ENCODE measurements at regions not wholly inside any gene's neighbourhood (a gene's known extent, or its start where the extent isn't known, plus 50 kb on each side); places are given as distances from the start of the nearest gene placed in this dataset.

DNA sequence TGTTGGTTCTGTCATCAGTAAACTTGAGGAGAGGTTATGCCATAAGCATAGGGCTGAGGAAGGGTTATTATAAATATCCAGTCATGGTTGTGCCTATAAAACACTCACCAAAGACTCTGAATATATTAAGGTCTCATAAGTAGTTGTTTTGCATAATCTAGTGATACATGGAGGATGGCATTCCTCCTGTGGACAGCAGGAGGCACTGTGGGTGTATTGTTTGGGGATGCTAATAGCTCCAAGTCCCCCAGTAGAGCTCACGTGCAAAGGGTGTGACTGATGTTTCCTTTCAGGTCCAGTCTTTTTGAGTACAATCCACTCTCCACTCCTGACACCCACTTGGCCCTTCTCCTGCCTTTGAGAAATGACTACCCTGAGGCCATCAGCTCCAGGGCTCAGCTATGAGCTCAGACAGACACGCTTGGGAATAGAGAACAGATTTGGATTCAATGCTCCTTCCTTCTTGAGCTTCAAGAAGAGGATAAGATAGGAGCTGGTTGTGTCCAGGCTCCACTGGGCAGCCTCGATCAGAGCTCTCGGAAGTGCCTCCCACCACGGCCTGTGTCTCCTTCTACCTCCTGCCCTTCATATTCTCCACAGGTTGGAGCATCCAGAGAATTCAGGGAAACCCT lies 85.2 kb upstream of the IGLL5 start:
- DNase-seq (ENCODE audit: low spot score), result no peak

- DNase-seq (ENCODE audit: low spot score), result no peak
Measured at GRCh38 chr22:22803285-22803853, 84.2 kb upstream of the IGLL5 start.

DNA sequence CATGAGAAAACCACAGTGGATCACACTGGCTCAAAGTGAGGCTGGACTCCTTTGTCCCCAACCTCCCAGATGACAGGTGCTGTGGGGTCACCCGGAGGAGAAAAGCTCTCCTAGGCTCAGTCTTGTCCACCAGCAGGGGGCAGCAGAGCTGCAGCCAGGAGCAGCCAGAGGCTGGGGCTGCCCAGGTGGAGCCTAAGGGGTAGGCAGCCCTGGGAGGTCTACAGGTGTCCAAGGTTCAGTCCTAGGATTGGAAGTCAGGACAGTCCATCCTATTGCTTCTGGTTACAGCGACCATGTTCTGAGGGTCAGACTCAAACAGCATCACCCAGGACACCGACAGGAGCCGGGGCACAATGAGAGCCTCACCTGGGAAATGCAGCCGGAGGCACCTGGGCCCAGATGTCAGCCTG lies 77.6 kb upstream of the IGLL5 start:
- DNase-seq (ENCODE audit: low spot score), result no peak

DNA sequence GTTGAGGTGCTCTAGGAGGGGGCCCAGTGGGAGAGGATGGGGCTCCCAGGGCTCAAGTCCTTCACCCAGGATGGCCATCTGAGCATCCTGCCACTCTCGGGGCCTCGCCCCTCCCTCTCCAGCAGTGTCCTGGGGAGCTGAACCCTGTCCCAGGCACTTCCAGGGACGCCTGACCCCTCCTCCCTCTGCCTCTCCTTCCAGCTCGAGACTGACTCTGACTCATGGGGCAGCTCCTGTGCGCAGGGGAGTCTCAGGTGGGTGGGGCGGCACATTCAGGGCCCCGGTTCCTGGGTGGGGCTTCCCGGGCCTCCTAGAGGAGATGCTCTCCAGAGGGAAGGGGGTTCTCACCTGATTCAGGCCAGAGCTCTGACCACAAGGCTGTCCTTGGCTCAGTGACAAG lies 77.1 kb upstream of the IGLL5 start:
- no peak for DNase-seq (ENCODE audit: low spot score)

DNA sequence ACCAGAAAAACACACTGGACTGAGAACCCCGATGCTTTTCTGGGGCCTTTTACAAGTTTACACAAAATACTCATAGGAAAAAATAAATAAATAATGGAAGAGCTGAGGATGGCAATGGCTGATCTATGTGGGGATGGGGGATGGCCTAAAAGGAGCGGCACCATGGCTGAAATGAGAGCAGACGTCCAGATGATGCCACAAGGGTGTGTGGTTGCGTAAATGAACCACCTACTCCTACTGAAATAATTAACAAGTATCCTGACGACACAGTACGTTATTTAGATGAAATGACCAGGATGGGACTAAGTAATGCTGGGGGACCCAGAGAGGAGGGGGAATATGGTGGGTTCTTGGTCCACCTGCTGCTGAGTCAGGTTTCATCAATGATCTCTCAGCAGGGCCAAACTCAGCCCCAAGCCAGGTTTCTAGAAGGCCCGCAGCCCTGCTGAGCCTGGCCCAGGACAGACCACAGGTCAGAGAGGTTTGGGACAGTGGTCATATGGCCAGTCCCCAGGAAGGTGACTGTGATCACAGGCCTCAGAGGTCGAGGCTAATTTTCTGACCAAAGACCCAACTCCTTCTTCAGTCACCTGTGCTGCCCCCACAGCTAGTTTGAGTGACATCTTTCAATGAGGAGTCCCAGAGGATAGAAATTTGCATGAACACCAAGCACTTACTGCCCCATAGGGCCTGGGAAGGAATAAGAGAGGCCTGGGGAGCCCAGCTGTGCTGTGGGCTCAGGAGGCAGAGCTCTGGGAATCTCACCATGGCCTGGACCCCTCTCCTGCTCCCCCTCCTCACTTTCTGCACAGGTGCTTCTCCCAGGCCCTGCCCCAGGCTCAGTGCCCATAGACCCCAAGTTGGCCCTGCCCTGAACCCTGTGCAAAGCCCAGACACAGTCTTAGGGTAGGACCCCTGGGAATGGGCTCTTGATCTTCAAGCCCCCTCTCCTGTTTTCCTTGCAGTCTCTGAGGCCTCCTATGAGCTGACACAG lies 76.3 kb upstream of the IGLL5 start:
- DNase-seq (ENCODE audit: low spot score), result no peak

DNA sequence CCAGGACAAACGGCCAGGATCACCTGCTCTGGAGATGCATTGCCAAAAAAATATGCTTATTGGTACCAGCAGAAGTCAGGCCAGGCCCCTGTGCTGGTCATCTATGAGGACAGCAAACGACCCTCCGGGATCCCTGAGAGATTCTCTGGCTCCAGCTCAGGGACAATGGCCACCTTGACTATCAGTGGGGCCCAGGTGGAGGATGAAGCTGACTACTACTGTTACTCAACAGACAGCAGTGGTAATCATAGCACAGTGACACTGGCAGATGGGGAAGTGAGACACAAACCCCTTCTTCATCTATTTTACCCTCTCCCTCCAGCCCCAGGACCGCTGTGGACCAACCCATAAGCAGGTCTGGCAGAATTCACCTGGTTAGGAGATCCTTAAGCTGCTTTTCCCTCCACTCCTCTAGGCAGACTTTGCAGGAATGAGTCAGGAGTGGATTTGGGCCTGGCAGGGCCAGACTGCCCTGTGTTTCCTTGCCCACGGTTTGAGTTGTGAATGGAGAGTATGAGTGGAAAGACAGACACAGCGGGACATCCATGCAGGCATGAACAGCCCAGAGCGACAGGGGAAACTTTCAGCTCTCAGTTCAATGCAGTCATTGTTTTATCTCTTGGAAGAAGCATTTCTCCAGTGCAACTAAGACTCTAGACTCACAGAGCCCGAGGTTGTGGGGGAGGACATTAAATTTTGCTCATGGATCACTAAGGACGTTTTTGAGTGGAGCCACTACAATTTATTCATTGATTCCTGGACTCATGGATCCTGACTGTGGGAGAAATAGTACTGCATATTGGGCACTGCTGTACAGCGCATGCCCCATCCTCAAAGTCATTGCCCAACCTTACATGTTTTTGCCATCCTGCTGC lies 75.3 kb upstream of the IGLL5 start:
- DNase-seq (ENCODE audit: low spot score), result no peak

GRCh38 chr22:22813126-22814075 lies 74.2 kb upstream of the IGLL5 start:
- DNase-seq (ENCODE audit: low spot score), result peak; percentile 52

DNA sequence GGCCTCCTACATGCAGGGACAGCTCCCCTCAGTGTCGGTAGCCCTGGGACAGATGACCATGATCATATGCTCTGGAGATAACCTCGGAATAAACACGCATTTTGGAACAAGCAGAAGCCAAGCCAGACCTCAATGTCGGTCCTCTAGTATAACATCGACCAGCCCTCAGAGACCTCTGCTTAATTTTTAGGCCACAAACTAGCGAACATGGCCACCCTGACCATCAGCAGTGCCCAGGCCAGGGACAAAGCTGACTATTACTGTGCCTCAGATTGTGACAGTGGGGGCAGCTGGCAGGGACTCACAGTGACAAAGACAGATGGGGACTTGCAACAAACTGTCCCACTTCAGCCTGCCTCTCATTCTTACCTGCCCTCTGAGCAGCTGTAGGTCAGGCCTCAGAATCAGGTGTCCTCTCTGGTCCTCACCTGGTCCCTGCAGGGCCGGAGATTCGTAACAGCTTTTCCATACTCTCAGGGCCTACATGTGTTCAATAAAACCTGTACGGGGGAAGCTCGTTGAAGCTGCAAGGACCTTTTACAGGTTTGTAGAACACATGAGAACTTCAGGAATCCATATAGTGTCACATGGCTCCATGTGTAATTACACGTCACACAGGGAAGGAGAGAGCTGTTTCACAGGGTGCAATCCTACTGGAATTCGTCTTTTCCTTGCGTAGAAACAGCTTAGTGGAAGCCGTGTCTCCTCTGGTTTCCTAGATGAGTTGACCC lies 72.8 kb upstream of the IGLL5 start:
- DNase-seq (ENCODE audit: low spot score), result no peak

DNA sequence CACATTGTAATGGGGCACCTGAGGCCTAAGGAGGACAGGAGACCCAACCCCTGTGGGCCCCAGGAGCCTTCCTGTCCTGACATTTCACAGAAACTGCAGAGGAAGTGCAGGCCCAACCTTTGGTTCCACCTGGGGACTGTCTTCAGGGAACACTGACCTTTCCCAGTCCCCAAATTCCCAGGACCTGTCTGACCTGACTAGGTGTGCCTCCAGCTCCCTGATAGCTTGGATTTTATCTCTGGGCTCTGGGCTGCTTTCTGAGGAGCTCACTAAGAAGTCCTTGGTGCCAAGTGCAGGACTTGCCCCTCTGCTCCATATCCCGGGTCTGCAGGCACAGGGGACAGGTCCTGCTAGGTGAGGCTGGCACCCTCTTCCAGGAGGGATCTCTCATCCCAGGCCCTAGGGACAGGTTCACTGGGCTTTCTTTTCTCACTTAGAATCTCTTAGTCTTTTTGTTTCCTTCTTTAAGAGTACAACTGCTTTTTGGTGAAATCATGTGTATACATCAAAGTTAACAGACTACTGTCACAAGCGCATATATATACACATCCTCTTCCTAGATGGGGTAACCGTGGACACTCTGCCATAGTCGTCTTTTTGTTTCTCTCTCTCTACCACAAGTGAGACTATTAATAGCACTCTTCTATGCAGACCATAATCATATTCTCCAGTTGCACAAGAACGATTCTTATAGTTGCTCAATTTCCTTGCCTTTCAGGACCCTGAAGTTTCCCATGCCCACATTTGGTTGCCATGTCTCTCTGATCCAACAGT lies 72.0 kb upstream of the IGLL5 start:
- DNase-seq (ENCODE audit: low spot score), result no peak

DNA sequence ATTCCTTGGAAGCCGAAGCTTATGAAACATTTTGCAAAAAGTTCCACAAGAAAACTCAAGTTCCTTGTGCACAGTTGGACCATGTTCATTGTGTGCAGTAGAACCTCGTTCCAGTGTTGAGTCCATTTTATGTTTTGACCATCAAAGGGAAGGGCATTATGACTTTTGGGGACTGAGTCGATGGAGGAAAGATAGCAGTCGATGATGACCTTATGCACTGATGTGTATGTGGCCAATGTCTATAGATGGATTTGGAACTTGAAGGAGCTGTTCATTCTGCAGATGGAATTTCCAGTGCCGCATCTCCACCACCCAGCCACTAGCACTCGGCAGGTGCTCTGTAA lies 71.5 kb upstream of the IGLL5 start:
- DNase-seq (ENCODE audit: low spot score), result no peak

DNA sequence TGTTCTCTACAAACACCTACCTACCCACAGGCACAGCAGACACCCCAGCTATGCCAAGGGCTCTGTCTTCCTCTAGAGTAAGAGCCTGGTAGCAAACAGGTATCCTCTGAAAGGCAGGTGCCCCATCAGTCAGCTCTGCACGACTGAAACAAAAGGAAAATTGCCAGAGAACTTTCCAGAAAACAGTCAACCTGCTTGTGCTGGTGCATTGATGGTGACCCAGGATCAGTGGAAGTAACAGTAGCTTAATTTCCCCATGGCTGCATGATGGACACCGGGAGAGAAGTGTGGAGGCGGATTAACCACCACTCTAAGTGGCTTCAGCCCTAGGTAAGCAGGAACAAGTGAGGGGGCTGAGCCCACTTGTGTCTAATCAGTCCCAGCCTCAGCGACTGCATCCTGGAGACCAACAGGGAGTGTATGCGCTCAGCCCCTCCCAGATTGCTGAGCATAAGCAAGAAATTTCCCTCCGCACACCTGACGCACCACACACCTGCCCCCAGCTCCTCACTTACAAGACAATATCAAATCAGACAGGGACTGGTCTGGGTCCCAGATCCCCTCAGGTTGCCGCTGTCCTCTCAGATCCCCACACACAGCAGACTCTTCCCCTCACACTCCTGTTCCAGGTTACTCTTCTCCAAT lies 70.7 kb upstream of the IGLL5 start:
- no peak for DNase-seq (ENCODE audit: low spot score)

DNA sequence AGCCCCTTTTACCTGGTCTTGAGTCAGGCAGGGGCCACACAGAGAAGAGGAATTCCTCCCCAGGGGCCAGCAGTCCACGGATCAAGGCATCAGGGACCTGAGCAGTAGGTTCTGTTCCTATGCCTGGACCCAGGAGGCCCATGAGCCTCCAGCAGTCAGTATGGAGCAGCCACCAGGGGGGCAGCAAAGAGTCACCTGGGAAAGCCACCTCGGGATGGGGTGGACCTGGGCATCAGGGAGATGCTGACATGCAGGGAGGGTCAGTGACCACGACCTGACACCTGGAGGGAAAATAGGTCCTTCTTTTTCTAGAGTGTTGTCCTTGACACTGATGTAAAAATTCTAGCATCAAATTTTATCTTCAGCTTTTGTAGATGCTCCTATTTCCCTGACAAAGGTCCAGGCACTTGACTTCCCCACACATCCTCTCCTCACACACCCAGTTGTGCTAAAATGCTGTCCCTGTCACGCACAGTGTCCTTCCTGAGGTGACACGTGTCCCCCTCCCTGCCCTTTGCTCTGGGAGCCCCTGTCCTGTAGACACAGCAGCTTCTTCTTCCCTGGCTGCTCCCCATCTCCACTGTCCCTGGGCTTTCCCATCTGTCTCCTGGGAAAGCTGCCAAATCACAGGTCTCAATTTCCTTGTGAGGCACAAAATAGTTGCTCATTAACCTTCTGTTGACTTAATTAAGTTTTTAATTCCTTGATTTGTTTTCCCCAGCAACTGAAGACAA lies 70.0 kb upstream of the IGLL5 start:
- DNase-seq (ENCODE audit: low spot score), result peak; percentile 56

GRCh38 chr22:22818202-22818538 lies 69.4 kb upstream of the IGLL5 start:
- no peak for DNase-seq (ENCODE audit: low spot score)

GRCh38 chr22:22818861-22819855 lies 68.5 kb upstream of the IGLL5 start:
- DNase-seq (ENCODE audit: low spot score), result no peak

- no peak for DNase-seq (ENCODE audit: low spot score)
Measured at GRCh38 chr22:22820076-22820475, 67.5 kb upstream of the IGLL5 start.

GRCh38 chr22:22820626-22821025 lies 67.0 kb upstream of the IGLL5 start:
- DNase-seq (ENCODE audit: low spot score), result no peak

DNA sequence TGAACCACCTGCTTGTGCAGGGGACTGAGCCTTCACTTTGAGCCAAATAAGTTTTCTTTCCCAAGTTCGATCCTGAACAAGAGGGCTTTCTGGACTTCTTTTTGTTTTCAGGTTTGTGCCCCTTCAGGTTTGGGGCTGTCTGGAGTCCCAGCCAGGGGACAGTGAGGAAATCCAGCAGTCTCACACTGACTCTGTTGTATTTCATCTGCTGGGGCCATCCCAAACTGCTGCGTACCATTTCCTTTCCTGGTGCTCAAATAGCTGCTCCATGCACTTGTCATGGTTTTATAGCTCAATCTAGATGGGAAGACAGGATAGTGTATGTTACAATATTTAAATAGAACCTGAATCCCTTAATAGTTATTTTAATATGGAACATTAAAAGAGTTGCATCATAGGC lies 66.3 kb upstream of the IGLL5 start:
- no peak for DNase-seq (ENCODE audit: low spot score)
